HepG2 (cell line): ENCODE measurements at regions not wholly inside any gene's neighbourhood (a gene's known extent, or its start where the extent isn't known, plus 50 kb on each side); places are given as distances from the start of the nearest gene placed in this dataset.

Source experiments
- ATAC-seq: fragments of 200-7000 bp; cut with Tn5 transposase; 3 replicates; pipeline ENCODE4 v1.9.1; 2020; ENCODE audit warnings: mild to moderate bottlenecking, moderate library complexity
- BruUV-seq: library from RNA; stranded (reverse); fragments of 400-500 nt; replicated peaks from 2 replicates; lab custom pipeline; 2021; lab: Mats Ljungman, UMichigan
- CTCF ChIA-PET: fragments of 300-600 bp; formaldehyde crosslinking; extraction: SDS; loops from one replicate; lab custom pipeline; 2021; ENCODE audit warnings: low total read pairs, inconsistent platforms, low intra/inter-chr PET ratio; lab: Yijun Ruan, JAX
- POLR2A ChIA-PET: fragments of 350-600 bp; sonication (Branson Sonifier 250); formaldehyde crosslinking; loops from one replicate; lab custom pipeline; 2020; ENCODE audit warnings: antibody characterized with exemption, inconsistent platforms; lab: Yijun Ruan, JAX
- DNase-seq: peaks from one replicate; pipeline ENCODE4 v3.0.0-alpha.2; 2015; ENCODE audit warnings: low spot score
- FAIRE-seq: peaks from 3 replicates; lab custom pipeline; 2011; peaks lifted over from hg19 to GRCh38; lab: Jason Lieb, UNC
- H2AFZ ChIP-seq: one replicate; pipeline ENCODE4 v1.6.1; 2011; ENCODE audit warnings: low read length, inconsistent platforms
- H3K27ac ChIP-seq: fragments of 300-600 bp; 3 replicates; pipeline ENCODE4 v1.8.0; 2011; ENCODE audit warnings: mixed run types, mild to moderate bottlenecking, mixed read lengths, low read length, inconsistent platforms; ENCODE audit not compliant: insufficient read depth; ENCODE audit errors: extremely low read length
- H3K27me3 ChIP-seq, 2 experiments: fragments of 200-600 bp in 1 of 2; 2 replicates in 1 of 2; 3 replicates in 1 of 2; pipeline versions ENCODE4 v1.6.0 to v1.8.0; 2011; ENCODE audit warnings: low read length in 2 of 2, mild to moderate bottlenecking in 2 of 2, moderate library complexity in 2 of 2, inconsistent platforms in 1 of 2; ENCODE audit not compliant: insufficient read depth in 2 of 2, control insufficient read depth in 1 of 2
- H3K36me3 ChIP-seq, 2 experiments: fragments of 200-600 bp in 1 of 2; replicated peaks in 1 of 2; 2 replicates in 1 of 2; 3 replicates in 1 of 2; pipeline versions ENCODE4 v1.5.1 to v1.8.0; 2011; ENCODE audit warnings: low read length in 2 of 2, inconsistent platforms in 1 of 2; ENCODE audit not compliant: insufficient read depth in 2 of 2, control insufficient read depth in 1 of 2
- H3K4me1 ChIP-seq: 2 replicates; pipeline ENCODE4 v1.5.1; 2012; ENCODE audit warnings: low read length, inconsistent platforms; ENCODE audit not compliant: insufficient read depth
- H3K4me2 ChIP-seq: 2 replicates; pipeline ENCODE4 v1.6.0; 2011; ENCODE audit warnings: low read depth, low read length, inconsistent platforms
- H3K4me3 ChIP-seq, 3 experiments: fragments of 200-600 bp in 1 of 3; sonication (generic), shearing (Covaris generic) in 1 of 3; replicated peaks in 1 of 3; 2 replicates each; pipeline ENCODE4 v1.5.1; 2011 to 2016; ENCODE audit warnings: low read length in 3 of 3, inconsistent platforms in 2 of 3, low read depth in 2 of 3, mild to moderate bottlenecking in 2 of 3, control low read depth in 1 of 3, mixed read lengths in 1 of 3; ENCODE audit not compliant: insufficient read depth in 1 of 3
- H3K79me2 ChIP-seq: one replicate; pipeline ENCODE4 v1.6.1; 2011; ENCODE audit warnings: low read length, inconsistent platforms; ENCODE audit not compliant: insufficient read depth
- H3K9ac ChIP-seq: 2 replicates; pipeline ENCODE4 v1.6.0; 2011; ENCODE audit warnings: mild to moderate bottlenecking, low read depth, low read length, inconsistent platforms; ENCODE audit not compliant: insufficient read depth
- H3K9me3 ChIP-seq: 2 replicates; pipeline ENCODE4 v1.5.1; 2012; ENCODE audit warnings: mild to moderate bottlenecking, low read length
- H4K20me1 ChIP-seq: 2 replicates; pipeline ENCODE4 v1.6.0; 2011; ENCODE audit warnings: inconsistent platforms, mild to moderate bottlenecking, low read length, moderate library complexity; ENCODE audit not compliant: insufficient read depth
- CEBPB ChIP-seq: IDR thresholded peaks from 2 replicates; pipeline ENCODE4 v1.6.1; 2011; ENCODE audit warnings: low read depth, low read length, improper control_type of control experiment, borderline replicate concordance
- FOXK2 ChIP-seq: fragments of 450-650 bp; IDR thresholded peaks from 2 replicates; pipeline ENCODE4 v1.6.1; 2016
- SALL2 ChIP-seq: sonication (generic); formaldehyde crosslinking; IDR thresholded peaks from 2 replicates; pipeline ENCODE4 v1.8.1; 2023; ENCODE audit warnings: mild to moderate bottlenecking, missing genetic modification reagents, inconsistent platforms
- TBX2 ChIP-seq: sonication (generic); formaldehyde crosslinking; IDR thresholded peaks from 2 replicates; pipeline ENCODE4 v1.5.0; 2020; ENCODE audit warnings: missing genetic modification reagents, mild to moderate bottlenecking, borderline replicate concordance
- ZNF674 ChIP-seq: sonication (generic); formaldehyde crosslinking; IDR thresholded peaks from 2 replicates; pipeline ENCODE4 v1.5.0; 2020; ENCODE audit warnings: low read depth, mild to moderate bottlenecking, missing genetic modification reagents
- WGBS: methylation state at CpG from one replicate; pipeline ENCODE4 v1.1.6; 2017; ENCODE audit warnings: low lambda C conversion rate; 5-methylcytosine and 5-hydroxymethylcytosine counted together
- in situ Hi-C: cut with HindIII; loops from 2 replicates; pipeline ENCODE4 v1.10.0; 2017; ENCODE audit warnings: low pct_unique_long_range_greater_than_20kb; ENCODE audit not compliant: extremely low pct_ligation_motif_present
- intact Hi-C: fragments of 100-400 bp; cut with micrococcal nuclease; formaldehyde crosslinking; loops from one replicate; pipeline ENCODE4 v1.10.0; 2022; ENCODE audit not compliant: unreplicated experiment
- TF ChIP-seq, protein P1 (sequence below): sonication (generic); formaldehyde crosslinking; IDR thresholded peaks from 2 replicates; pipeline ENCODE4 v1.5.0; 2020; ENCODE audit warnings: missing genetic modification reagents

DNA sequence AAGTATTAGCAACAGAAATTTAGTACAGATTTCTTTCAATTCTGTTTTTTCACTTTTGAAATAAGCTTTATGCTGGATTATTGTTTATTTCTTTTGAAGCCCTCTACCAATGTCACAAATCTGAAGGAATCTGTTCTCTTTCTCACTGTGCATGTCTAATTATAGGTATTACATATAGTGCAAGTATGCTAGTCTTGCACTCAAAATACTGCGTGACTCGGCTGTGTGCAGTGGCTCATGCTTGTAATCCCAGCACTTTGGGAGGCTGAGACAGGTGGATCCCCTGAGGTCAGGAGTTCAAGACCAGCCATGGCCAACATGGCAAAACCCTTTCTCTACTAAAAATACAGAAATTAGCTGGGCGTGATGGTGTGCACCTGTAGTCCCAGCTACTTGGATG, 95.8 kb upstream of the PLAAT1 start (continued):
- TF ChIP-seq TBX2 (CRISPR knock-in tag) (no peak), FOXK2 (no peak), SALL2 (CRISPR knock-in tag) (no peak)
- TF ChIP-seq, protein P1, sequence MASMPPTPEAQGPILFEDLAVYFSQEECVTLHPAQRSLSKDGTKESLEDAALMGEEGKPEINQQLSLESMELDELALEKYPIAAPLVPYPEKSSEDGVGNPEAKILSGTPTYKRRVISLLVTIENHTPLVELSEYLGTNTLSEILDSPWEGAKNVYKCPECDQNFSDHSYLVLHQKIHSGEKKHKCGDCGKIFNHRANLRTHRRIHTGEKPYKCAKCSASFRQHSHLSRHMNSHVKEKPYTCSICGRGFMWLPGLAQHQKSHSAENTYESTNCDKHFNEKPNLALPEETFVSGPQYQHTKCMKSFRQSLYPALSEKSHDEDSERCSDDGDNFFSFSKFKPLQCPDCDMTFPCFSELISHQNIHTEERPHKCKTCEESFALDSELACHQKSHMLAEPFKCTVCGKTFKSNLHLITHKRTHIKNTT, result no peak
- TF ChIP-seq, all 625 proteins: peak for 0

DNA sequence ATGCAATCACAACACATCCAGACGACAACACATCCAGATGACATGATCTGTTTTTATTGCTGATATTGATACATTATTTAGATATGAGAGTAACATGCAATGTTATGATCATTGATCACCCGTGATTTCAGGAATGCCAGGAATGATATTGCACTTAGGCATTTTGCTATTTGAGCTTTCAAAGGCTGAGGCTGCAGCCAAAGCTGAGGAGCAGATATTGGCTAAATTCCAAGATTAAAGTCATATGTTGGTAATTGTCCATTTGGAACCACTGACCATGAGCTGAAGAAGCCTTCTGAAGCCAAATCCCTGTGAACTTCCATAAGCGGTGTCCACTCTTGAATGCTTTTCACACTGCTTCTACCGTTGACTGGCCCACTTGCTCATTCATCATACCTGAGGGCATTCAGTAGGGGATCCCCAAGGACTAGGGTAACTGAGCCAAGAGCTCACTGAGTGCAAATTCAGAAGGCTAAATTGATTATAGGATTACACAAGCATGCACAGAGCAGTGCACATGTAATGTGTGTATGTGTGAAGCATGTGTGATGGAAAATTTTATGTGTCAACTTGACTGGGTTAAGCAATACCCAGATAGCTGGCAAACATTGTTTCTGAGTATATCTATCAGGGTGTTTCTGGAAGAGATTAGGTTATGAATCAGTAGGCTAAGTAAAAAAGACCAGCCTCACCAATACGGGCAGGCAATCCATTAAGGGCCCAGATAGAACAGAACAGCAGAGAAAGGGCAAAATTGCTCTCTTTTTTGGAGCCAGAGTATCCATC, 92.1 kb upstream of the PLAAT1 start:
- H3K4me3 ChIP-seq, result no peak overlapping the region
- WGBS, result 20% methylated on average over 5 of the region's 5 CpGs
- no peak for TF ChIP-seq ZNF674 (CRISPR knock-in tag)
- peak; percentile 25; the same call in 1 of the 2 replicates for TF ChIP-seq CEBPB
- CTCF ChIA-PET, result no interaction called here
- ATAC-seq, result no peak
- POLR2A ChIA-PET, result no interaction called here
- no peaks in the 10 kb centered on the region for H3K79me2 ChIP-seq
- no peaks in the 10 kb centered on the region for H3K27me3 ChIP-seq
- no peak overlapping the region for H2AFZ ChIP-seq
- BruUV-seq, result no TSS peak
- in situ Hi-C loops (no loop called here), intact Hi-C loops (no loop called here)
- H3K9ac ChIP-seq, result no peak overlapping the region
- no peaks in the 10 kb centered on the region for H3K36me3 ChIP-seq
- H4K20me1 ChIP-seq, result no peaks in the 10 kb centered on the region
- no peak for DNase-seq
- no peaks in the 10 kb centered on the region for H3K4me1 ChIP-seq
- H3K27ac ChIP-seq, result no peak overlapping the region
- no peaks in the 10 kb centered on the region for H3K9me3 ChIP-seq
- no peak for FAIRE-seq
- H3K4me2 ChIP-seq, result no peak overlapping the region
